Right renal pelvis (tissue), 4 donors: ENCODE measurements at regions not wholly inside any gene's neighbourhood (a gene's known extent, or its start where the extent isn't known, plus 50 kb on each side); places are given as distances from the start of the nearest gene placed in this dataset.
"Not testable (repeated sequence)": the region's sequence is repeated elsewhere in the genome, so short reads cannot be mapped to it uniquely, and the experiment has no call there.

Experiments used
- DNase-seq, 4 donors: peaks; one replicate each; pipeline ENCODE4 v3.0.0-alpha.2; 2013; ENCODE audit warnings: low read depth in 4 of 4, low spot score in 3 of 4, missing footprints in 1 of 4

- DNase-seq, result no peak
These were observed 534.1 kb upstream of the GRM7 start for GRCh38 chr3:6326771-6327170.

GRCh38 chr3:6340980-6341325, 520.0 kb upstream of the GRM7 start:
- DNase-seq, result not testable (repeated sequence)

GRCh38 chr3:6351752-6352151, 509.2 kb upstream of the GRM7 start:
- DNase-seq, result no peak

GRCh38 chr3:6354653-6355052, 506.3 kb upstream of the GRM7 start:
- DNase-seq, result no peak

- DNase-seq, result no peak
These were observed 498.5 kb upstream of the GRM7 start for GRCh38 chr3:6362406-6362805.

DNA sequence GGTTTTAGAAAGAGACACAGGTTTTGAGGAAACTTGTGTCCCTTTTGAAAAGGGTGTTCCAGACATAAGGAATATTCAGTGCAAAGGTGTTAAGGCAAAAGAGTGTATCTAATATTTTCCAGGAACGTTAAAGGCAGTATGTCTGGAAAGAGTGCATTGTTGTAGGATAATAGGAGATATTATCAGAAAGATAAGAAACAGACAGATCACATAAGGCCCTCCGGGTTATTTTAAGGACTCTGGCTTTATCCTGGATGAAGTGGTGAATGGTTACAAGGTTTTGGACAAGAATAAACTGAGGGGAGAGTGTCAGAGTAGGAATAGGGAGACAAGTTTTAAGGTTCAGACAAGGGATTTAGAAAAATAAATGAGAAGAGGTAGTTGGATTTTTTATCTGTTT, 493.7 kb upstream of the GRM7 start:
- DNase-seq, result no peak

DNA sequence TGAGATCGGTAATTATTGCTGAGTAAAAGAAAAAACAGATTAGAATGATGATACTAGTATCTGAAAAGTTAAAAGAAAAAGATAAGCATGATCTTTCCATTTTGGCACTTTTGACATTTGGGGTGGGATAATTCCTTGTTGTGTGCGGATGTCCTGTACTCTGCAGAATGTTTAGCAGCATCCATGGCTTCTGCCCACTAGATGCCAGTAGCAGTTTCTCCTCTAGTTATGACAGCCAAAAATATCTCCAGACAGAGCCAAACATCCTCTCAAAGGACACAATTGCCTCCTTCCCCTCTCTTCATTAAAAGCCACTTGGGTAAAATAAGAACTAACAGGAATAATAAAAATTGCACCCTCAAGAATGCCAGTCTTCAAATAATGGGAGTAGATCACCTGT, 468.8 kb upstream of the GRM7 start:
- no peak for DNase-seq

- no peak for DNase-seq
These were observed 466.0 kb upstream of the GRM7 start for GRCh38 chr3:6394944-6395343.

- no peak for DNase-seq
These were observed 464.3 kb upstream of the GRM7 start for GRCh38 chr3:6396631-6397030.

DNA sequence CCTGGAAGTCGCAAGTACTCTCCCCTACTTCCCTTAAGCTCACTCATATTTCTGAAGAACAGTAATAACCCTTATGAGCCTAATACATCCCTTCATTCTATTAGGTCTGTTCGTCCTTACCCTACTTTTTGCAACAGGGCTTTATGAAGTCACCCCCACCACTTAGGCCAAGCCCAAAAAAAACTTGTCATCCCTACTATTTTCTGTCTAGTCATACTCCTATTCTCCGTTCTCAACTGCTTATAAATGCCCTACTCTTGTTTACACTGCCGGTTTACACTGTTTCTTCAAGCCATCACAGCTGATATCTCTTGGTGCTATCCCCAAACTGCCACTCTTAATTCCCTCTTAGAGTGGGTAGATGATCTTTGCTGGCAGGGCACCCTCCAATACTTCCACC, 458.2 kb upstream of the GRM7 start:
- DNase-seq, result not testable (repeated sequence)

DNA sequence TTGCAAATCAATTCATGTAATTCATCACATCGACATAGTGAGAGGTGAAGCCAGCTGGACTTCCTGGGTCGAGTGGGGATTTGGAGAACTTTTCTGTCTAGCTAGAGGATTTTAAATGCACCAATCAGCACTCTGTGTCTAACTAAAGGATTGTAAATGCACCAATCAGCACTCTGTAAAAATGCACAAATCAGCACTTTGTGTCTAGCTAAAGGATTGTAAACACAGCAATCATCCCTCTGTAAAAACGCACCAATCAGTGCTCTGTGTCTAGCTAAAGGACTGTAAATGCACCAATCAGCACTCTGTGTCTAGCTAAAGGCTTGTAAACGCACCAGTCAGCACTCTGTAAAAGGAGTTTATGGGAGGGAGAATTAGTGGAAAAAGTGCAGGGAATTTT, 454.0 kb upstream of the GRM7 start:
- DNase-seq, result not testable (repeated sequence)

- no peak for DNase-seq
These were observed 444.8 kb upstream of the GRM7 start for GRCh38 chr3:6416049-6416661.

GRCh38 chr3:6417174-6417573, 443.7 kb upstream of the GRM7 start:
- no peak for DNase-seq

DNA sequence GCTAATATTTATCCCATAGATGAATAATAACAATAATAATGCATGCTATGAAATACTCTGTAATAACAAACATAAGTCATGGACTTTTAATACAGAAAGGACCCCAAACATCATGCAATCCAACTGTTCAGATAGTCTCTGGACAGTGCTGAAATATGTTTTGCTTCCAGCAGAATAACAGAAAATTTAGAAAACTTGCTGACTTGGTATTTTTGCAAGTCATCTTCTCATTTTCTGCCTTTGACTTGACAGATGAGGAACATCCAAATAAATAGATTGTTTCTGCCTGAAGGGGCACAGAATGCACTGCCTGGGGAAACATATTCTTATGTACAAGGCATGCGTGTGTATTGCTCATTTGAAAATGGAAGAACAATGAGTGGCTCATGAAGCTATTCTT, 442.4 kb upstream of the GRM7 start:
- no peak for DNase-seq

GRCh38 chr3:6421666-6422445, 439.1 kb upstream of the GRM7 start:
- DNase-seq, result no peak

DNA sequence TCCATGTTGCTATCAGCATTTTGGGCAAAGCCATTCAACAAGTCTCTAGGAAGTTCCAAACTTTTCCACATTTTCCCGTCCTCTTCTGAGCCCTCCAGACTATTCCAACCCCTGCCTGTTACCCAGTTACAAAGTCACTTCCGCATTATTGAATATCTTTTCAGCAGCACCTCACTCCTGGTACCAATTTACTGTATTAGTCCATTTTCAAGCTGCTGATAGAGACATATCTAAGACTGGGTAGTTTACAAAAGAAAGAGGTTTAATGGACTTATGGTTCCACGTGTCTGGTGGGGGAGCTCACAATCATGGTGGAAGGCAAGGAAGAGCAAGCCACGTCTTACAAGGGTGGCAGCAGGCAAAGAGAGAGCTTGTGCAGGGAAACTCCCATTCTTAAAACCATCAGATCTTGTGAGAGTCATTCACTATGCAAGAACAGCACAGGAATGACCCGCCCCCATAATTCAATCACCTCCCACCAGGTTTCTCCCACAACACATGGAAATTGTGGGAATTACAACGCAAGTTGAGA, 435.6 kb upstream of the GRM7 start:
- DNase-seq, result no peak

DNA sequence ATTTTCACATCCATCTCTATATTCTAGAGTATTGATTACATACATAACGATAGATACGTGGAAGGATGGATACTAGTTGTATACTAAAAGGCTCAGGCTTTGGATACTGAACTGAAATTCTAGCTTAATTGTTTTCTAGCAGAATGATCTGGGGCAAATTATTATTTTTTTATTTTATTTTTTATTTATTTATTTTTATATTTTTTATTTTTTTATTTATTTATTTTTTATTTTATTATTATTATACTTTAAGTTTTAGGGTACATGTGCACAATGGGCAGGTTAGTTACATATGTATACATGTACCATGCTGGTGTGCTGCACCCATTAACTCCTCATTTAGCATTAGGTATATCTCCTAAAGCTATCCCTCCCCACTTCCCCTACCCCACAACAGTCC, 432.6 kb upstream of the GRM7 start:
- DNase-seq, result not testable (repeated sequence)

DNA sequence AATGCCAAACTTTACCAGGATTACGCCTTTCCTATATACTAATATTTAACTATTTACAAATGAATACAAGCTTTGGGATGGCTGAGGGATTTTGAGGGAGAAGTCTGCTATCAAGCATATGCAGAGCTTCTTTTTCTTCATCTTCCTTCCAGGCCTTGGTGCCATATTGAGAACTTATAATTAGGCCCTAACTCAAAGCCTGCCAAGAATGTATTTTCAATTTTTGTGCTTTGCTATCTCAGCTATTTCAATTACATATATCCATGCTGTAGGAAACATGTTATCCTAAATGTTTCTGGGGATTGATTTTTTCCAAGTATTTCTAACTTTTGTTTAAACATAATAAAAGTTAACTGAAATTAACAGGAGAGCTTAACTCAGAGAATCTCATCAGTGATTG, 425.0 kb upstream of the GRM7 start:
- DNase-seq, result no peak

GRCh38 chr3:6437631-6438030, 423.3 kb upstream of the GRM7 start:
- no peak for DNase-seq

DNA sequence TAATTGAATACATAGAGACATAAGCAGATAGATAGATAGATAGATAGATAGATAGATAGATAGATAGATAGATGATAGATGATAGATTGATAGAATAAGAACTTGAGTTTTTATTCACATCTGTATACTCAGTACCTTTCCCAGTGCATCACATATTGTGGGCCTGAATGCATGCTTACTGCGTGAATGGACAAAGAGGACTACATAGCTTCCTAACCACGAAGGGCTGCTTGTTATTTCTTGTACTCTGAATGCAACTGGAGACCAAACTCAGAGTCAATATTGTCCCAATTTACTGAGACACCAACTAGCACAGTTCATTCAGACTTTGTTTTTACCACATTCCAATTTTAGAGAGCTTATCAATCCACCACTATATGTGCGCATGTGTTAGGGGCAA, 422.9 kb upstream of the GRM7 start:
- no peak for DNase-seq

- peak in 1 of 4 donors; percentile 0 for DNase-seq
These were observed 421.7 kb upstream of the GRM7 start for GRCh38 chr3:6439226-6439625.

DNA sequence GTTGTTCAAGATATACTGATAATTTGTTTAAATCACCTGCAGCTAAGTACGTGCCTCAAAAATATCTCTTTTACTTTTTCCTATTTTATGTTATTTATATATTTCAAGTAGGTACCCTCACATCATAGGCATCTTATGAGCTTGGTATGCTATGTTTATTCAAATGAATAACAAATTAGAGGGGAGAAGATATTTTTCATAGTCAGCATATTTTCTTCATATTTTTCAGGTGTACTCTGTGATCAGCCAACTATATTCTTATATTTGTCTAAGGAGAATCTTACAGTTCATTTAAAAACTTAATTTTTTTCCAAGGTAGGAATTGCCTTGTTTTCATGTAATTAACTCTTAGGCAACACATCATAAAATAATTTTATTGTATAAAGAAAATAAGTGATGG, 421.1 kb upstream of the GRM7 start:
- DNase-seq, result no peak
